ENCODE measurements at regions not wholly inside any gene's neighbourhood (a gene's known extent, or its start where the extent isn't known, plus 50 kb on each side); places are given as distances from the start of the nearest gene placed in this dataset.

GRCh38 chr11:22466809-22467208 is 128.6 kb downstream of the SLC17A6 start:
- TF ChIP-seq, protein P1, sequence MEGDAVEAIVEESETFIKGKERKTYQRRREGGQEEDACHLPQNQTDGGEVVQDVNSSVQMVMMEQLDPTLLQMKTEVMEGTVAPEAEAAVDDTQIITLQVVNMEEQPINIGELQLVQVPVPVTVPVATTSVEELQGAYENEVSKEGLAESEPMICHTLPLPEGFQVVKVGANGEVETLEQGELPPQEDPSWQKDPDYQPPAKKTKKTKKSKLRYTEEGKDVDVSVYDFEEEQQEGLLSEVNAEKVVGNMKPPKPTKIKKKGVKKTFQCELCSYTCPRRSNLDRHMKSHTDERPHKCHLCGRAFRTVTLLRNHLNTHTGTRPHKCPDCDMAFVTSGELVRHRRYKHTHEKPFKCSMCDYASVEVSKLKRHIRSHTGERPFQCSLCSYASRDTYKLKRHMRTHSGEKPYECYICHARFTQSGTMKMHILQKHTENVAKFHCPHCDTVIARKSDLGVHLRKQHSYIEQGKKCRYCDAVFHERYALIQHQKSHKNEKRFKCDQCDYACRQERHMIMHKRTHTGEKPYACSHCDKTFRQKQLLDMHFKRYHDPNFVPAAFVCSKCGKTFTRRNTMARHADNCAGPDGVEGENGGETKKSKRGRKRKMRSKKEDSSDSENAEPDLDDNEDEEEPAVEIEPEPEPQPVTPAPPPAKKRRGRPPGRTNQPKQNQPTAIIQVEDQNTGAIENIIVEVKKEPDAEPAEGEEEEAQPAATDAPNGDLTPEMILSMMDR (IDR thresholded peaks at IDR 0.05): no peak
- peak in 2 of 3 donors; percentile 74 to 82 for TF ChIP-seq POLR2AphosphoS5 (IDR thresholded peaks at IDR 0.05)
